SJCRH30 (cell line): ENCODE measurements at regions not wholly inside any gene's neighbourhood (a gene's known extent, or its start where the extent isn't known, plus 50 kb on each side); places are given as distances from the start of the nearest gene placed in this dataset.

Source experiments
- DNase-seq, 2 experiments: peaks; one replicate each; pipeline ENCODE4 v3.0.0-alpha.2; 2015 to 2020
- H3K27ac ChIP-seq: fragments of 250-450 bp; sonication (Bioruptor Pico); 2 replicates; pipeline ENCODE4 v1.5.1; 2020; ENCODE audit warnings: mild to moderate bottlenecking, moderate library complexity
- H3K27me3 ChIP-seq: fragments of 250-450 bp; sonication (Bioruptor Pico); 2 replicates; pipeline ENCODE4 v1.5.1; 2020; ENCODE audit warnings: mild to moderate bottlenecking, moderate library complexity
- H3K36me3 ChIP-seq: fragments of 250-450 bp; sonication (Bioruptor Pico); 2 replicates; pipeline ENCODE4 v1.5.1; 2020; ENCODE audit warnings: mild to moderate bottlenecking, moderate library complexity
- H3K4me1 ChIP-seq: fragments of 250-450 bp; sonication (Bioruptor Pico); 2 replicates; pipeline ENCODE4 v1.5.1; 2020; ENCODE audit warnings: mild to moderate bottlenecking, moderate library complexity
- H3K4me3 ChIP-seq: fragments of 250-450 bp; sonication (Bioruptor Pico); 2 replicates; pipeline ENCODE4 v1.5.1; 2020; ENCODE audit warnings: mild to moderate bottlenecking, moderate library complexity
- H3K9me3 ChIP-seq: fragments of 250-450 bp; sonication (Bioruptor Pico); replicated peaks from 2 replicates; pipeline ENCODE4 v1.5.1; 2020; ENCODE audit warnings: mild to moderate bottlenecking, moderate library complexity

DNA sequence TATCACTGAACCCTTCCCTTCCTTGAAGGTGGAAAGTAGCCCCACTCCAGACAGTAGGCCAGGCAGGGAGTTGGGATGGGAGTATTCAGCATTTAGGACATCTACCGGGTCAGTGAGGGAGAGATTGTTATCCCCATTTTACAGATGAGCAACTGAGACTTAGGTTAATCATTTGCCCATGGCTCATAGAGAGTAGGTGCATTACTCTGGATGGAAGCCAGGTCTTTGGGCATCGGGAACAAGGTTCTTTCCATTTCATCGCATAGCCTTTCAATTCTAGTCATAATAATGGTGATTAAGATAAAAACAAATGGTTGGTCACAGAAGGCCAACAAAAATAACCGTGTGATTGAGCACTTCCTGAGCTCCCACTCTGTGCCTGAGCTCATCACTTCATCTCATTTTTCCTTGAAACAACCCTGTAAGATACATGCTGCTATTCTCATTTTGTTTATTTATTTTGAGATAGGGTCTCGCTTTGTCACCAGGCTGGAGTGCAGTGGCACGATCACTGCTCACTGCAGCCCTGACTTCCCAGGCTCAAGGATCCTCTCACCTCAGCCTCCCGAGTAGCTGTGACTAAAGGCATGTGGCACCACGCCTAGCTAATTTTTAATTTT, 64.8 kb downstream of the NAV1 start:
- Histone ChIP-seq H3K36me3 (peaks cover 5% of the 10 kb centered on the region; the same call in 1 of the 2 replicates), H3K27ac (peak overlapping the region; percentile 71), H3K27me3 (no peaks in the 10 kb centered on the region), H3K9me3 (no peaks in the 10 kb centered on the region), H3K4me1 (peaks cover 34% of the 10 kb centered on the region), H3K4me3 (no peak overlapping the region)
- peak in 1 of 2 experiments; percentile 50 for DNase-seq

DNA sequence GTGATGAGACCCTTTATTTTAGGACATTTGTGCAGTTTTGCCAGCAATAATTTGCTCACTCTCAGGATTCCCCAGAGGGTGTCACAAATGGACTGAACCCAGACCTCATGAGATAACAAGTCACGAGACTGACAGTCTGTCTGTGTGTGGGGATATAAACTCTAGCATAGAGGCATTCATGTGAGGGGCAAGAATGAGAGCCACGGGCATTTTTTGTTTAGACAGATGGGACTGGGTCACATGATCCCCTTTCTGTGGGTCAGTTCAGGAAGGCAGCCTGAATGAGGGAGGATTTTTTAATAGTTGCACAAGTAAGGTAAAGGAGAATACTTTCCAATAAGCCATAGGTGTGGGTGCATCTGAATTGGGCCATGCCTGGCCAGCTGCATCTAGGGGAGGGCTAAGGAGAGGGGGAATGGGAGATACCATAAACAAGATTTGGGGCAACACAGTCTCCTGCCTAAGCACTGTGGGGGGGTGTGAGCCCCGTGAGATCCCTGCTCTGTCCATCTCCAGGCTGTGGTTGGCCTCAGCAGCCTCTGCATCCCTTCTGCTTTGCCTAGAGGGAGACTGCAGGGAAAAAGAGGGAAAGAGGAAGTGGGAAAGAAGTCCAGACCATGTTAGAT, 66.6 kb downstream of the NAV1 start:
- H3K4me1 ChIP-seq, result peaks cover 34% of the 10 kb centered on the region
- DNase-seq, result peak in 1 of 2 experiments; percentile 39

DNA sequence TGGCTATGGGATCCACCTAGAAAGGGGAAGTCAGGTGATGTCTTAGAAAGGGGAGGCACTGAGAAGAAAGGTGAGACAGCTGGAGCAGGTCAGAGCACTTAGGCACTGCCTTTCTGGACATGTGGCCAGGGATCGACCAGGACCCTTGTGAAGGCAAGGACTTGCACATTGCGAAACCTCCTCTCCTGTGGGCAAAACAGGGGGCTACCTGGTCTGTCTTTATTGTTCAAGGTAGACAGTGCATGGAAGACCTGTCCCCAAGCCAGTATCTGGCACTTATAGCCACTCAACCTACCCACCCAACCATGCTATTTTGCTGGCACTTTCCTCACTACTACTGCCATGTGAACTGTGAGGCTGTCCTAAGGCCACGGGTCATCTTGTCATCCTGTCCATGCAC, 67.2 kb downstream of the NAV1 start:
- peaks cover 34% of the 10 kb centered on the region for H3K4me1 ChIP-seq
- DNase-seq, result no peak
- H3K4me3 ChIP-seq, result no peak overlapping the region
- peaks cover 7% of the 10 kb centered on the region; the same call in 1 of the 2 replicates for H3K36me3 ChIP-seq
- no peak overlapping the region for H3K27ac ChIP-seq
- H3K27me3 ChIP-seq, result no peaks in the 10 kb centered on the region
- no peaks in the 10 kb centered on the region for H3K9me3 ChIP-seq

More for the DNA sequence above, 66.6 kb downstream of the NAV1 start:
- H3K9me3 ChIP-seq, result no peaks in the 10 kb centered on the region
- H3K4me3 ChIP-seq, result no peak overlapping the region
- H3K27ac ChIP-seq, result no peak overlapping the region
- H3K36me3 ChIP-seq, result peaks cover 8% of the 10 kb centered on the region; the same call in 1 of the 2 replicates
- no peaks in the 10 kb centered on the region for H3K27me3 ChIP-seq

DNA sequence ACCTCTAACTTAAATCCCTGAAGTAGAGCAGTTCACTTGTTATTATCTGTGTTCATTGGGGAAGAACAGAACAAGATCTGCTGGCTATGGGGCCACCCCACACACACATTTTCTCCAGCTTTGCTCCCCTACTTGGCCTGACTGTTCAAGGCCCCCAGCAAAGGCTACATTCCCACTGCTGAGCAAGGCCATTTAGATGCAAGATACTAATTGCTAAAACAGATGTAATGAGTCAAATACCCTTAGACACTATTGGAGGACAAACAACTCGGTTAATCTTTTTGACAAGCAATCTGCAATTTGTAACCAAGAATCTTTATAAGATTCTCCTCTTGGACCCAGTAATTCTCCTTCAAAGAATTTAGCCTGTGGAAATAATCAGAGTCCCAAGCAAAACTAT, 67.7 kb downstream of the NAV1 start:
- H3K9me3 ChIP-seq, result no peaks in the 10 kb centered on the region
- H3K36me3 ChIP-seq, result peaks cover 6% of the 10 kb centered on the region; the same call in 1 of the 2 replicates
- H3K27me3 ChIP-seq, result no peaks in the 10 kb centered on the region
- H3K27ac ChIP-seq, result no peak overlapping the region
- no peak for DNase-seq
- no peak overlapping the region for H3K4me3 ChIP-seq
- H3K4me1 ChIP-seq, result peaks cover 32% of the 10 kb centered on the region

DNA sequence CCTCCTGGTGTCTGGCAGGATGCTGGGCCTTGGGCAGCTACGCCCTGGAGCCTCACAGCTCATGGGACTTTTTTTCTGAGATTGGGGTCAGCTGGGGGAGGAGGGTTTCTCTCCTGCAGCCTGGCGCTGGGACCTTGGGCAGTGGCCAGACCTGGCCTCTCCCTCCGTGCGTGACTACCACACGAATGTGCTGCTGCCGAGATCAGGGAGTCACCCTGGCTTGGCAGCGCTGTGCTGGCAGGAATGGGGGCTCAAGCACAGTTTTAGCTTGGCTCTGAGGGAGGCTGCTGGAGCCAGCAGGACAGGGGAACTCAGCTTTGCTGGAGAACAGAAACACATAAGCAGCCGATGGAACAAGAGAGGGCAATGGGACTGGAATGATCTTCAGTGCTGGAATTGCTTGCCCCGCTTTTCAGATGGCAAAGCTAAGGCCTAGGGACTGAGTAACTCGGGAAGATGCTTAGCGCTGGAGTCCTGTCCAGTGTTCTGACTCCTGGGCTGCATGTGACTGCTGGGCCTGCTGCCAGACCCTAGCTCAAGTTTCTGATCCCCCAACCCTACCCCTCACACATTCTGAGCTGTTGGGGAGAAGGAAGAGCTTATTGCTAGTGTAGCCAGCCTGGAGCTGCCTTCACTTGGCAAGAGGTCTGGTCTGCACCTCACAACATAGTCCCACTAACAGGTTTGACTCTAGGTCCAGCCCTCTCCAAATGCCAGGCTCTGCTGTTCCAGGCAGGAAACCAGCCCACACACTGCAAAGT, 69.9 kb downstream of the NAV1 start:
- DNase-seq, result no peak
- no peak overlapping the region for H3K27ac ChIP-seq
- peaks cover 12% of the 10 kb centered on the region for H3K4me1 ChIP-seq
- H3K27me3 ChIP-seq, result no peaks in the 10 kb centered on the region
- H3K36me3 ChIP-seq, result peaks cover 6% of the 10 kb centered on the region; the same call in 1 of the 2 replicates
- H3K4me3 ChIP-seq, result no peak overlapping the region
- H3K9me3 ChIP-seq, result no peaks in the 10 kb centered on the region

DNA sequence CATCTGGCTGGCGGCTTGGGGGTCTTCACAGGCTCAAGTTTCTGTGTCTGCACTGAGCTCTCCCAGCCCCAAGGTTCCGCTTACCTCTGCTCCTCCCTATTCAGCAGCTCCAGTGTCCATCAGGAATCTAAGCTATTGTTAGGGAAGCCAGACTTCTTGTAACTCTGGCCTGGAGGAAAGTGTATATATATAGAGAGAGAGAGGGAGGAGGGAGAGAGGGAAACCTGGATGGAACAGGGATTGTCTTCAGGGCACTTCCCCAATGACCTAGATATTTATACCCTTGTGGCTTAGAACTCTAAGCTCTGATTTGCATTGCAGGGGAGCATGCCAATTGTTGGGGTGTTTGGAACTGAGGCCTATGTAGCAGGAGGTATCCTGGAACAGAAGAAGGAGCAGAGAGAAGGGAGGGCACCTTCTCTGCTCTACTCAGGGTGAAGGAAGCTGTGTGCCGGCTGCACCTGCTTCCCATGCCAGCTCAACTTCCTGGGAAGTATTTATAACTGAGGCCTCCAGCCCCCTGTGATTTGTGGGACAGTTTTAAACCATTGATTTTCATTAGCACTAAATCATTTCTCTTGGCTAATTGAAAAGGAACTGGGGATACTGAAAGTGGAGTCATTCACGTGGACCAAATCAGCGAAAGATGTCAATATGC, 70.9 kb downstream of the NAV1 start:
- no peak for DNase-seq
- Histone ChIP-seq H3K4me1 (peaks cover 5% of the 10 kb centered on the region; the same call in 1 of the 2 replicates), H3K4me3 (no peak overlapping the region), H3K27me3 (no peaks in the 10 kb centered on the region), H3K36me3 (peaks cover 6% of the 10 kb centered on the region; the same call in 1 of the 2 replicates), H3K9me3 (no peaks in the 10 kb centered on the region), H3K27ac (no peak overlapping the region)

DNA sequence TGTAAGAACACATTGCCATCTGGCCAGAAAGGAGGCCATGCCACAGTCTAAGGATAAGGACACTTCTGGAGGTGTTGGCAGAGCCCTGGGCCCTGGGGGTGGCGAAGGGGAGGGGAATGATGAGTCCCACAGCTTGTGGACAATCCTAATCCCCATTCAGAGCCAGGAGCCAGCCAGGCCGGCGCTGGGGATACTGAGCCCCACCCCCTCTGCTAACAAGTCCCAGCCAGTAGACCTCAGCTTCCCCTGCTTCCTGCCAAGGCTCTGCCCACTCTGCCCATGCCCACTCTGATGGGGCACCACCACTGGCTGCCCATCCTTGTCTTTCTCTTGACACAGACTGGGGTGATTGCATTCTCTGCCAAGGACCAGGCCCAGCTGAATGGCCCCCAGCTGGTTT, 71.9 kb downstream of the NAV1 start:
- H3K4me3 ChIP-seq, result no peak overlapping the region
- peaks cover 6% of the 10 kb centered on the region; the same call in 1 of the 2 replicates for H3K36me3 ChIP-seq
- no peaks in the 10 kb centered on the region; the same call in 1 of the 2 replicates for H3K4me1 ChIP-seq
- no peak overlapping the region for H3K27ac ChIP-seq
- H3K9me3 ChIP-seq, result no peaks in the 10 kb centered on the region
- DNase-seq, result no peak
- H3K27me3 ChIP-seq, result no peaks in the 10 kb centered on the region

DNA sequence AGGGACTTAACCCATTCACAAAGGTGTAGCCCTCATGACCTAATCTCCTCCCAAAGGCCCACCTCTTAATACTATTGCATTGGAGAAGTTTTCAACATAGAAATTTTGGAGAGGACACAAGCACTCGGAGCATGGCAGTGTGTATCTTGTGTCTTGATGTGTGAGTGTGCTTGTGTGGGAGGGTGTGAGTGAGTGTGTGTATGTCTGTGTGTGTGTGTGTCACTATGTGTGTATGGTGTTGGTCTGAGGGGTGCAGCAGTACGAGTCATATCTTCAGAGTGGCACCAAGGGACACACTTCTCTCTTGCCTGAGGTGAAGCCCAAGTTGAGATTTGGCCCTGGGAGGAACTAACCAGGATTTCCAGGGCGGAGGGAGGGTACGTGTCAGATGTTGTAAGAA, 73.7 kb downstream of the NAV1 start:
- no peaks in the 10 kb centered on the region for H3K9me3 ChIP-seq
- DNase-seq, result no peak
- peaks cover 9% of the 10 kb centered on the region; the same call in 1 of the 2 replicates for H3K36me3 ChIP-seq
- H3K27me3 ChIP-seq, result no peaks in the 10 kb centered on the region
- no peak overlapping the region for H3K4me3 ChIP-seq
- no peaks in the 10 kb centered on the region; the same call in 1 of the 2 replicates for H3K4me1 ChIP-seq
- H3K27ac ChIP-seq, result no peak overlapping the region

DNA sequence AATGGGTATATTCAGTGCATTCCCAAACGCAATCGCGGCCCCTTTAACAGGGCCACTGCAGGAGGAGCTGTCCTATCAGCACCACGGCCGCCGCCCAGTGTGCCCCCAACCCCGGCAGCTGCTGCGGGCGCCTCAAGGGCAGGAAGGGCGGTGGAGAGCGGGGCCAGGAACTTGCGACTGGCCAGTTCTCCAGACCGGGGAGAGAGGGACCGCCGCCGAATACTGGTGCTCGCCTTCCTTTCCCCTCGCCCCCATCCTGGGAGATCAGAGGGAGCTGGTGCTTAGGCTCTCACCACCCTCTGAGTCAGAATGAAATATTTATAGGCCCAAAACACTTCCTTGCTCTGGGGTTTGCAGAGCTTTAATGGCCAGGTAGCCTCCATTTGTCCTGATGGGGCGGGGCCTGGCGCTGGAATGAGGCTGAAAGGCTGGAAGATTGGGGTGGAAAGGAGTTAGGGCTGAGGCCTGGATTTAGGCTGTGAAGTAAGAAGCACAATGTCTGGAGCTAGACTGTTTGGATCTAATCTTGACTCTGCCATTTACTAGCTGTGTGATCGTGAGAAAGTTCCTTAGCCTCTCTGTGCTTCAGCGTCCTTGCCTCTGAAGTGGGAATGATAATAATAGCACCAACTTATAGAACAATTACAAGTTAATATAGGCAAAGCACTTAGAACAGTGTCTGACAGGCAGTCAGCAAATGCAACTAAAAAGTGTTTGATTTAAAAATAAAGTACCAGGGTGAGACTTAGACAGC, 75.5 kb downstream of the NAV1 start:
- Histone ChIP-seq H3K9me3 (no peaks in the 10 kb centered on the region), H3K27me3 (no peaks in the 10 kb centered on the region), H3K4me3 (no peak overlapping the region), H3K4me1 (peaks cover 4% of the 10 kb centered on the region), H3K27ac (no peak overlapping the region), H3K36me3 (peaks cover 6% of the 10 kb centered on the region; the same call in 1 of the 2 replicates)
- DNase-seq, result peak; percentile 58

DNA sequence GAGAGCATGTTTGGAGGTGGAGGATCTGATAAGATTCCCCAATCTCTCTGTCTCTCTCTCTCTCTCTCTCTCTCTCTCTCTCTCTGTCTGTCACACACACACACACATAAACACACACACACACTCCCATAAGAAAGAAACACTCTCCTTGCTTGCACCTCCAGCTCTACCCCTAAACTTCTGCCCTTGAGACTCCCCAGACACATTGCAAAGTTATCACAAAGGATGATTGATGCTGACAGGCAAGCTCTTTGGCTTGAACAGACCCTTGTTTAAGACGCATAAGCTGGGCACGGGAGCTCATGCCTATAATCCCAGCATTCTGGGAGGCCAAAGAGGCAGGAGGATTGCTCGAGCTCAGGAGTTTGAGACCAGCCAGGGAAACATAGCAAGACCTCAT, 78.2 kb downstream of the NAV1 start:
- H3K4me1 ChIP-seq, result peaks cover 12% of the 10 kb centered on the region
- H3K36me3 ChIP-seq, result 0 out of 2 replicates have a peak, but pooled peaks cover 3% of the 10 kb centered on the region
- H3K27ac ChIP-seq, result no peak overlapping the region
- H3K27me3 ChIP-seq, result no peaks in the 10 kb centered on the region
- H3K9me3 ChIP-seq, result no peaks in the 10 kb centered on the region
- DNase-seq, result no peak
- H3K4me3 ChIP-seq, result no peak overlapping the region

DNA sequence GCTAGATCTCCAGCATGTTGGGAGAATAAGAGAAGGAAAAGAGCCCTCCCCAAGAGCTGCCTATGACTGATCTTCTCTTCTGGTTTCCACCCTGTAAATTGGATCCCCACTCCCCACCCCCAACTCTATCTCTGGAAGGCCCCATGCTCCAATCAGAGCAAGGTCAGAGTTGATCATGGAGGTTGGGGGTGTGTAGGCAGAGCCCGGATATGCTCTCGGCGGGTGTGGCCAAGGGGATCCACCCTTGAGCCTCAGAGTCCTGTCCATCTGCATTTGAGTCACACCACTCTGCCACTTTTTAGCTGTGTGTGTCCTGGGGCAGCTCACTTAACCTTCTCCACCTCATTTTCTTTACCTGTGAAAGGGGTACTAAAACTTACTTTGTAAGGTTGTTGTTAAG, 79.5 kb downstream of the NAV1 start:
- H3K27ac ChIP-seq, result no peak overlapping the region
- no peak for DNase-seq
- H3K9me3 ChIP-seq, result no peaks in the 10 kb centered on the region
- no peak overlapping the region for H3K4me3 ChIP-seq
- peaks cover 12% of the 10 kb centered on the region for H3K4me1 ChIP-seq
- no peaks in the 10 kb centered on the region for H3K27me3 ChIP-seq
- H3K36me3 ChIP-seq, result peaks cover 10% of the 10 kb centered on the region

DNA sequence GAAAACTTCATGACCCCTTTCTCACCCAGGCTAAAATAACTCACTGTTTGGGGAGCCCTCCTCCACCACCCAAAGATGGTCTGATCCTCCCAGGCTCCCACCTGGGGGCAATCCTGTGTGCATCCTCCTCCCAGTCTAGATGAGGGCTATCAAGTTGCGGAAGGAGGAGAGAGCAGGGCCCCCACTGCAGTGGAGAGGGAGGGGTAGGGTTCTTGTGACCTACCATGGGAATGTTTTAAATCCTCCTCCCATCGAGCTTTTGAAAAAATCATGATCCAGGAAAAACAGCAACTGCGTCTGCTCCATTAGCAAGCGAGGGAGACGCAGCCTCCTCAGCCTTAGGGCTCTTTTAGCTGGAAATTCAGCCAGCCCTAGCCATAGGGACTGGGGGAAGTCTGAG, 80.0 kb downstream of the NAV1 start:
- Histone ChIP-seq H3K27me3 (no peaks in the 10 kb centered on the region), H3K9me3 (no peaks in the 10 kb centered on the region), H3K4me1 (peaks cover 12% of the 10 kb centered on the region), H3K27ac (no peak overlapping the region), H3K36me3 (peaks cover 15% of the 10 kb centered on the region), H3K4me3 (no peak overlapping the region)
- DNase-seq, result no peak

DNA sequence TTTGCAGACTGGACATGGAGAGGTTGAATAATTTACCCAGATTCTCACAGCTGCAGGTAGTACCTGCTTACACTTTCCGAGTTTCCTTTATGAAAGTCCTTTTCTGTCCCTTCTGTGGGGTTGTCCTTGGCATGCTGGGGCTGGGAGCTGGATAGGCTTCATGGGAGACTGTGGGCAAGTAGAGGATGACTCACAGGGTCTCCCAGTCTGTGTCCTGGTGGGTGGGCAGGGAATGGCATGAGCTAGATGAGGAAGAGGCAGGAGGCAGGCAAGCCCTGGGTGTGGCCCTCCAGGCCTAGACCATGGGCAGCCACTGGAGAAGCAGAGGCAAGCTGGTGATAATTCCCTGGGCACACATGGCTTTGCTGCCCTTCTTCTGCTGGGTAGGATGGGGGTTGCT, 80.6 kb downstream of the NAV1 start:
- Histone ChIP-seq H3K27ac (no peak overlapping the region), H3K9me3 (no peaks in the 10 kb centered on the region)

DNA sequence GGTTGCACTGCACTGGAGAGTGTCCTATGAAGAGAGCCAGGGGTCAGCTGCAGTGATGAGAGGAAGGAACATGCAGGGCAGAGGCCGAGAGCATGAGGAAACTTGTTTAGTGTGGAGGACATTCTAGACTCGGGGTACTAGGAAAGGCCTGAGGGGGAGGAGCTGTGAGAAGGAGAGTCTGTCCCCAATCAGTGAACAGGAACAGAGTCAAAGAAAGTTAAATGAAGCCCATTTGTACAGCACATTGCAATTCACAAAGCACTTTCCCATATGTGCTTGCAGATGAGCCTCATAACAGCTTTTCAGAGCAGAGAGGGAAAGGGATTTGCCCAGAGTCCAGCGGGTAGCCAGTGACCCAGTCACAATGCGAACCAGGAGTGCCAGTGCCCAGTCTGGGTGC, 83.4 kb downstream of the NAV1 start:
- peaks cover 36% of the 10 kb centered on the region for H3K36me3 ChIP-seq
- no peaks in the 10 kb centered on the region for H3K9me3 ChIP-seq
- no peaks in the 10 kb centered on the region for H3K27me3 ChIP-seq
- DNase-seq, result no peak
- no peak overlapping the region for H3K4me3 ChIP-seq
- H3K4me1 ChIP-seq, result peaks cover 12% of the 10 kb centered on the region
- H3K27ac ChIP-seq, result no peak overlapping the region

More for the DNA sequence above, 80.6 kb downstream of the NAV1 start:
- Histone ChIP-seq H3K36me3 (peaks cover 18% of the 10 kb centered on the region), H3K4me3 (no peak overlapping the region), H3K27me3 (no peaks in the 10 kb centered on the region), H3K4me1 (peaks cover 12% of the 10 kb centered on the region)
- DNase-seq, result no peak
